ENCODE measurements at regions not wholly inside any gene's neighbourhood (a gene's known extent, or its start where the extent isn't known, plus 50 kb on each side); places are given as distances from the start of the nearest gene placed in this dataset.

DNA sequence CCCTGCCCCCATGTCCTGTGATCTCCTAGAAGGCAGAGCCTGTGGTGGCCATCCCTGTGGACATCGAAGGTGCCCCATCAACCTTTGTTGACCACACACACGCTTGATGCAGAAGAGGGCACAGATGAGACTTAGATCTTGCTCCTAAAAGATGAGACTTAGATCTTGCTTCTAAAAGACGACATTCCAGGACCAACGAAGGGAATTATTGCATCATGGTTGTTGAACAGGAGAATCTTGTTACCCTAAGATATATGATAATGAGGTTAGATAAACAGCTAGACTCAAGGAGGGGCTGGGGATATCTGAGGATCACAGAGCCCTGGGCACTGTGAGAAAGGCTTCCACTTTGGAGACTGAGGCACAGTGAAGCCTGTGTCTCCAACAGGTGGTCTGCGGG lies 91.1 kb upstream of the WSCD2 start:
- DNase-seq (ENCODE audit: low read depth in 3 of 3), result no peak

DNA sequence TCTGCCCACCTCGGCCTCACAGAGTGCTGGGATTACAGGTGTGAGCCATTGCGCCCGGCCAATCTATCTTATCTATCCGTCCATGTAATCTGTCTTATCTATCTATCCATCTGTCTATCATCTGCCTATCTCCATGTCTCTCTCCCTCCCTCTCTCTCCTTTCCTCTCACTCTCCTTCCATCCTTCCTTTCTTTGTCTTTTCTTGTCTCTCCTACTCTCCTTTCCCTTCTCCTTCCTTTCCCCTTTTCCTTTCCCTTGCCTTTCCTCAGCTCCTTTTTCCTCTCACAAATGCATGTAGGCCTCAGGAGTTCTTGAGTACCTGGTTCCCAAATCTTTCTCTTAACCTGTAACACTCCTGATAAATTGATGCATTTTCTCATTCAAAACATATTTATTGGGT lies 89.3 kb upstream of the WSCD2 start:
- no peak for DNase-seq (ENCODE audit: low read depth in 3 of 3)

DNA sequence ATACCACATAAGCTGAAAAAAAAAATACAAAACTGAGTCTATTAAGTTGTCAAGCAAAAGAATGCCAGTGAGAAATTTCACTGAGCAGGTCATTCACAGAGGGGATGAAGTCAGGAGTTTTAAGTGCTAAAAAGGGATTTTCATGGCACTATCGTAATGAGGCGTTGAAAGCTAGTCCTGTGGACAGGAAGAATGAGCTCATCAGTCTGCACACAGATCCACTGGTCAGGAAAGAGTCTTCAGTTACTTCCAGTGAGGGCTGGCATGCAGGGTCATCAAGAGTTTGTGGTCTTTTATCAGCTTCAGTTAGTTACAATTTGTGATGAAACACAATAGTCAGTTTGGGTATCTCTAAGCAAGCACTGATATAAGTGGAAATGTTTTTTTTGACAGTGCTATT lies 88.1 kb upstream of the WSCD2 start:
- no peak for DNase-seq (ENCODE audit: low read depth in 3 of 3)

DNA sequence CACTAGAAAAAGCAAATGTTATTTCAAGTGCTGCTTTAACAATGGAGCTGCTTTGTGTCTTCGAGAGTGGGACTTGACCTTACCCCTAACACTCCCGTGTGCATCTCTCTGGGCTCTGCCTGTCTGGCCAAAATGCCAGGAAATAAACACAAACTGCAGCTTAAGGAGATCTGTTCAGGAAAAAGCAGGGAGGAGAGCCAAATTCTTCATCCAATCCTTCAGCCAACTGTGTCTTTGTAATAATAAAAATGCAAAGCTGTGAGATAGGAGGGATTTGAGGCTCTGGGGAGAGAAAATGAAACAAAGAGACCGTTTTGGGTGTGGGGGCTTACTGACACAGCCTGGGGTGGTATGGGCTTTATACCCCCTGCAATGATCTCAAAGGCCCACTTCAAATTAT lies 85.8 kb upstream of the WSCD2 start:
- no peak for DNase-seq (ENCODE audit: low read depth in 3 of 3)

DNA sequence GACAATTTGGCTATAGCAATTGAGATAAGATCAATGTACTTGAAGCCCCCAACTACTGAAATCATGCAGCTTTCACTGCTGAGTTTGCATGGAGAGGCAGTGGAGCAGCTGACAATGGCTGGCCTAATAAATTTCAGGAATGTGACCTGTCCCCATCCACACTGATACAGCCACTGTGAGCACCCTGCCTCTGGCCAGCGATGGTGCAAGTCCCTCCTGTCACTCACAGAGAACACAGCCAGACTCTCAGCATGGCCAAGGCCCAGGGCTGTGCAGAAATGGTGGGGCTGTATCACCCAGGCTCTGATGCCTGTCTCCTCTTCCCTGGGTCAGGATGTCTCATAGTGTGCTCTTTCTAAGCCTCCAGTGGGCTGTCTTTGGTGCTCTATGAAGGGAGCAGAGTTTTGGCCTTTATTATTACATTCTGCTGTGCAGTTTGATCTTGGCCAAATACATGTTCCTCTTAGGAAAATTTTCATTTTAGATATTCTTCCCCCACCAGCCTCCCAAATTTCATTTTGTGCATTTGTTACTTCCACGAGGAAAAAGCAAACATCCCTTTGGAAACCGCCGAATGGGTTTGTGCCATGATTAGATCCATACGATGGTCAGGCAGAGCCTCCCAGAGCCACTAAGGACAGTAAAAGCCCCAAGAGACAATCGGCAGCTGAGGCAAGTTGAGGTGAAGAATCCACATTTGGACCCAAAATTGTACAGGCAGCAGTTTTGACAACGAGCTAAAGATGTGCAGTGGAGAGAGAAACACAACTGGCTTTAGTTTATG lies 85.1 kb upstream of the WSCD2 start:
- no peak for DNase-seq (ENCODE audit: low read depth in 3 of 3)

DNA sequence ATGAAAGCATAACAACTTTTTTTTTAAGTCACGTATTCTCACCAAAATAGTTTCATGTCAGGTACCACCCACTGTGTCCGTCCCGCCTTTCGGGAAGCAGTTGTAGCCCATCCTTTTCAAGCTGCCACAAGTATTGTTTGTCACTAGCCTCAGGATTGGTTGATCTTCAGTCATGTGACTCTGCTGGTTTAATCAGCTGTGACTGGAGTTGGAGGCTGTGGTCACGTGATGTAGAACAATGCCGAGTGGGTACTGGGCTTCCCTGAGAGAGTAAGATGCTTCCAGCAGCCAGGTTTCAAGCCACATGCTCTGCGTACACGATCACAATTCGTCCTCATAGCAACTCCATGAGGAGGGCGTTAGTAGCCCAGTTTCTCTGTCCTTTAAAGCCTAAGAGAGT lies 83.0 kb upstream of the WSCD2 start:
- no peak for DNase-seq (ENCODE audit: low read depth in 3 of 3)

DNA sequence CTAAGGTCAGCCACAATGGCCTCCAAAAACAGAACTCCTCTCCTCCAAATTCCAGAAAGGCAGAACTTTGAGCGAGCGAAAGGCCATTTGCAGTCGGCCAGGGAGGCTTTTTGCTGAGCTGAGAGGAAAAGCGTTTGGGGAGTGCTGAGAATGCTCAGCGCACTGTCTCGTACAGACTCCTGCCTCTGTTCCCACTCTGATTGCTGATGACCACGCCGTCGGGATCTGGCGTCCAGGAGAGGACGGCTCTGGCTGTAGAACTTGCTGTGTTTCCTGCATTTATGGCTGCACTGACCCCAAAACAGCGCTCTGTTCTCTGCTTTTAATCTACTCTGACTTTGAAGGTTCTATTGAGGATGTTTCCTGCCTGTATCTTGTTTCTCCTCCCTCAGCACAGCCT lies 82.4 kb upstream of the WSCD2 start:
- DNase-seq (ENCODE audit: low read depth in 3 of 3), result no peak

DNA sequence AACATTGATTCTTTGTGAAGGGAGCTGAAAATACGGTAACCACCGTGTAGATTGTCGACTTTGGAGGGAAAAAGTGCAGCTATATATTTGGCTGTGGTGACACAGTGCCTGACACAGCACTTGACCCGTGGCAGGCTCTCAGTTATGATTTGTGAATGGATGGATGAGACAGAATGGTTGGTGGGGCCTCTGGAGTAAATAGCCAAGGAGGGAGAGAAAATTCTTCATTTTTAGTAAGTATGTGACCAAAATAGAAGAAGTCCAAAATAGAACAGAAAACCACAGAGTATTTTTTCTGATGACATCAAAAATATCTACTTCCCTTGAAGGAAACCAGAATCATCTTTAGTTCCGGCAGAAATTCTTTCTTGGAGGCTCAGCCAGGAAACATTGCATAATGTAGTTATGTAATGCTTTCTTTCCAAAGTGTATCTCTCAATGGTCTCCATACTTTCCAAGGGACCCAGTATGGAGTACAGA lies 82.0 kb upstream of the WSCD2 start:
- DNase-seq (ENCODE audit: low read depth in 3 of 3), result no peak

DNA sequence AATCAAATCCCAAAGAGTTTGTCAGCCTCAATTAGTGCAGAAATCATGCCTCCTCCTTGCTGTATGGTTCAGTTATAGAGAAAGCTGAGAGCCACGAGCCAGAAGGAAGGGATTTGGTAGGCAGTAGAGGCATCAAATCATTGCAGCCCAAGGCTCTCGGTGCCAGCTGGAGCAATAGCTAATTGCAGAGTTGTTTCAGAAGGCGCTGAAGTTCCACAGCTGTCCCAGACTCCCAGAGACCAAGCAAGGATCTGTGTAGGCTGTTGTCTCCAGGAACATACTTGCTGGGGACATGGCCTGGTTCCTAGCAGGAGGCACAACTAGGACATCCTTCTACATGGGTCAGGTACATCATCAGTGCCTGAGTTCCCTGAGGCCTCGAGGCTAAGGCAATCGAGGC lies 80.4 kb upstream of the WSCD2 start:
- DNase-seq (ENCODE audit: low read depth in 3 of 3), result no peak

DNA sequence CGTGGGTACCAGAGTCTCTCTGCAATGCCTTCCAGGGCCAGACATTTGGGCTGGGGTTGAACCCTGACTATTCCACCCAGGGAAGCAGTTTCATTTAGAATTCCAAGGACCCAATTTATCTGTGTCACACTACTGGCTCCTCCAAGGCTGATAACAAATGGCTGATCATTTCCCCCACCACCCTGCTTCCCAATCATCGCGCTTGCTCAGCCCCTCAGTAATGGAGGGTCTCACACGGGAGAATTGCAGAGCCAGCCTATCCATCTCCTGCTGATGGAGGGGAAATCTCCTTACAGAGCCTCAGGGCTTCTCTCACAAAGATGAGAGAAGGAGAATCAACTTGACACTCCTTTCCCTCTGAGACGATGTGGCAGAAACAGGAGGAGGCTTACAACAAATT lies 78.4 kb upstream of the WSCD2 start:
- DNase-seq (ENCODE audit: low read depth in 3 of 3), result no peak

DNA sequence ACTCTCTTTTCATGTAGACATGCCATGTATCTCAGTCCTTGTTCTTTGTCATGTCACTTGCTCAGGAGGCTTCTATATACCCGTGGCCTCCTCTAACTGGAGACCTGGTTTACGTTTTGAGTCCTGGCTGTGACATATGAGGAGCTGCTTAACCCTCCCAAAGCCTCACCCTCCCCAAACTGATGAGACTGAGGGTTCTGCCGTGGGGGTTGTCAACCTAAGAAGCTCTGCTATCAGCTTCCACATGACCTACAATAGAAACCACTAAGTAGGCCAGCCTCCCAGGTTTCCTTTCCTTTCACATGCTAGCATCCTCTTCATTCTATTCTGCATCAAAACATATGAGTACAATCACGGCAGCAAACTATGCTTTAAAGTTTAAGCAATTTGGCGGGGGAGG lies 76.8 kb upstream of the WSCD2 start:
- no peak for DNase-seq (ENCODE audit: low read depth in 3 of 3)

DNA sequence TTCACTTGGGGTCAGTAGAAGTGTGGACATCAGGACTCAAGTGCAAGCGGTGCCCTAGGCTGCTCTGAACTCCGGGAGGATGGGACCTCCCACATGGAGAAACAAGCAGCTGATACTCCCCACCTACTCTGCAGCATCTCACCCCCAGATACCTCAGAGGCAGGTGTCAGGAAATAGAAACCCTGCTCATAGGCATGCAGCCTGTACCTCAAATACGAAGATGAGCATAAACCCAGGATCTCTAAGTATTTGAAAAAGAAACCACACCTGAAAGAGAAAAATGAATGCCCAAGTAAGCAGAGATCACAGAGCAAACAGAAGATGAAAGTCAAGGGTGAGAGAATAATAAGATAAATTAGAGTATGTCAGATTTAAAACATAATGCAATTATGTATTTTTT lies 75.6 kb upstream of the WSCD2 start:
- no peak for DNase-seq (ENCODE audit: low read depth in 3 of 3)

DNA sequence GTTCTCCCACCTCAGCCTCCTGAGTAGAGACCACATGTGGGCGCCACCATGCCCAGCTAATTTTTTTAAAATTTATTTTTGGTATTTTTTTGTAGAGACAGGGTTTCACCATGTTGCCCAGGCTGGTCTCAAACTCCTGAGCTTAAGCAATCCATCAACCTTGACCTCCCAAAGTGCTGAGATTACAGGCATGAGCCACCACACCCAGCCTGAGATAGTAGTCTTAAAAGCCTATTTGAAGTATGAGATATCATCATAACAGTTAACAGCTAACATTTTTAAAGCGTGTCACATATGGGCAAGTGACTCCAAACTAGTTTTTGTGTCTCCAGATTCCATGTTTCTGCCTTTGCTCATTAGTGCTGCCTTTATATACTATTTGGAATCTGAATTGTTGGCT lies 74.6 kb upstream of the WSCD2 start:
- no peak for DNase-seq (ENCODE audit: low read depth in 3 of 3)

DNA sequence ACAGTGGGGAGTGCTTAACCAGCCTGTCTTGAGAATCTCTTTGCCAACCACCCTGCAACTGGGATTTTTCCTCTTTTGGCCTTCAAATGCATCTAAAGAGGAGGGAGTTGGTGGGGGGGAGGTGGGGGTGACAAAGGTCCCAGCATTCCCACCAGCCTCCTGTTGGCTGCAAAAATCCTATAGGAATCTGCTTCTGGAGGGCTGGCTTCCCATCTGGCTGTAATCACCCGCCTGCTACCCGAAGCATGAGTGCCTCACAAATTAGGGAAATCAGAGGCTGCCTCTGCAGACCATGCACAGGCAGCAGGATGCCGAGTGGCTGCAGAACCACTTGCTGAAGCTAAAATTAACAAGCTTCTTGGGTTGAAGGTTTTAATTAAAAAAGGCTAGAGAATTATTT lies 73.9 kb upstream of the WSCD2 start:
- DNase-seq (ENCODE audit: low read depth in 3 of 3), result no peak

DNA sequence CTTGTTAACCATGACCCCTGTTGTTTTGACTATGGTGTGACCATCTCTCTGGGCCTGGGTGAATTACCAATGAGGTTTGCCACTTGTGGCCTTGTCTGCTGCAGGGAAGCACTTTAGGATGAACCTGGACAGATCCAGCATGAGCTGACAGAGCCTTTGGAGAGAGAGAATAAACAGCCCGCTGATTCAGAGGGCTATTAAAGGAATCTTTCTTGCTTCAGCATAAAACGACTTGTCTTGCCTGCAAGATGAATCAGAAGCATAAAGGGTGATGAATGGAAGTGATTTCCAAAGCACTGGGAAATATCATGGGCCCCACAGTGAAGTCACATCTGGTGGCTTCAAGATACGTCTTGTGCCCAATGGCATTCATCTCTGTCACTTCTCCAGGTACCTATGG lies 69.0 kb upstream of the WSCD2 start:
- no peak for DNase-seq (ENCODE audit: low read depth in 3 of 3)

DNA sequence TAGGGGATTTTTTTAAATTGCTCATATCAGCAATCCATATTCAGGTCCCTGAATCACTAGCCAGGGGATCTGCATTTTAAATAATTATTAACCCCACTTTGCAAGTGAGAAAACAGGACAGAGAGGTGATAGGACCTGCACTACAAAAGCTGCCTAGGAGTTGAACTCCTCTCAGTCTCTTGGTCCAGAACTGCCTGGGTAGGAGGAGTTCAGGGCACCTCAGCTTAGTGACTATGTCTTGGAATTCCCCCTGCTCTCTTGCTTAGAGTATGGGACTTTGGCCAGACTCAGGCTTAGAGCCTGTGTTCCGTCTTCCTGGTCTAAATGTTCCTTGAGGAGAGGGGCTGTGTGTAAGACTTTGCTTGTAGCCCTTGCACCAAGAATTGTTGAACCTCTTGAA lies 68.2 kb upstream of the WSCD2 start:
- no peak for DNase-seq (ENCODE audit: low read depth in 3 of 3)

DNA sequence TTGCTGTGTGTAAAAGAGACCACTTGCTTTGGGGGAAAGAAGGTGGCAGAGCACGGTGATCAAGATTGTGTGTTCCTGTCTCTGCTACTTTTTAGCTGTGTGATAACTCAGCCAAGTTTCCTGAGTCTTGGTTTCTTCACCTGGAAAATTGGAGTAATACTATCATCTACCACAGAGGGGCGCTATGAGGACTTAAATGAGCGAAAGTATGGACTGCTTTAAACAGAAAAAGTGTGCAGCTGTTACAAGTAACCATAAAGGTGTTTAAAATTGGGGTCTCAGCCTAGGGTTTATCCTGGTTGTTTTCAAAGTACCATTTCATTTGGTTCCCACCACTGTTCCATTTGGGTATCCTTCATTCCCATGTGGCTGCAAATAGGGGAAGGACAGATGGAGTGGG lies 65.9 kb upstream of the WSCD2 start:
- DNase-seq (ENCODE audit: low read depth in 3 of 3), result no peak

DNA sequence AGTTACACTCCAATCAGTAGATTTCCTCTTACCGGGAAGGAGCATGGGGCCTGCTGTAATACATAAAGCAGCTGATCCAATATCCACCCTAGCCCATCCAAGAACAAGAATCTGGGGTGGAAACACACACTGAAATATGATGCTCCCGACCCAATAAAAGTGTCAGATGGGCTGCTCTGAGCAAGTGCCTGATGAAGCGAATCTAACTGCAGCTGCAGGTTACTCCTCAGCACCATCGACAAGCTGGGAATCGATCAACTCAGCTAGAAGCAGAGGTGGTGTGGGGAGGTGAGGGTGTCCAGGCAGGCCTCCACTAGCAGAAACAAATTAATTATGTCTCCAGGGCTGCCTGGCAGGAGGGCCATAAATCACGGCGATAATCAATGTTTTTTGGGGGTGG lies 64.0 kb upstream of the WSCD2 start:
- no peak for DNase-seq (ENCODE audit: low read depth in 3 of 3)

DNA sequence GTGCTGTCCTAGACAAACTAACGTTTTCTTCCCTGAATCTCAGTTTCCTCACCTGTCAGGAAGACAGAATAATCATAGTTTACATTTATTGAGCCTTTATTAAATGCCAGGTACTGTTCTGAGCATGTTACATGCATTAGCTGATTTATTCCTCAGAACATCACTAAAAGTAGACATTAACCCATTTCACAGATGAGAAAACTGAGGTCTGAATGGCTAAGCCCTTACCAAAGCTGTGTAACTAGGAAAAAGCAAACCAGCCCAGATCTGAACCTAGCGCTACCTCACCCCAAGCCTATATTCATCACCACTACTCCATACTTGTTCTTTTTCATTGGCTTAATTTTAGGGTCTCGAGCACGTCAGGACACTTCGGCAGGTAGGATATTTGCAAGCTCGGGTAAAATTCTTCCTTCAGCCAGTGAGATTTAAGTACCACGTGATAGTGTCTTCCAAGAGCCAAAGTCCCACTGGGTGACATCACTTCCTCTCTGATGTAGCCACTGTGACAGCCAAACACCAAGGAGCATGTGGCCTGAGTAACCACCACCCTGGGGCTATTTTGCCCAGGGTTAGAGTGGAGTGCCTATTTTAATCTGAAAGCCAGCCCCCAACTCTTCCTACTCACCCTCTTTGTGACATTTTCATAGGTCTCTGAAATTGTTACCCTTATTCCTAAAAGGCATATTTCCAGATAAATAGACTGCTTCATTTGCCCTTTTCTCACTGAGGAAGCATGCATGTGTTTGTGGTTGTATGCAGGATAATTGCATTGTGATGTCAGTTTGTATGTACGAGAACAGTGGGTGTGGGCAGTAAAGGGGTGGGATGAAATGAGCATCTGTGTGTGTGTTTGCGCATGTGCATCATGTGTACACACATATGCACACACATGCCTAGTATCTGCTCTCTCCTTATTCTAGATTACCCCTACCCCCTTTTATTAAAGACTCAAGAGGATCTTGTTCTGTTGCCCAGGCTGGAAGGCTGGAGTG lies 62.2 kb upstream of the WSCD2 start:
- no peak for DNase-seq (ENCODE audit: low read depth in 3 of 3)

DNA sequence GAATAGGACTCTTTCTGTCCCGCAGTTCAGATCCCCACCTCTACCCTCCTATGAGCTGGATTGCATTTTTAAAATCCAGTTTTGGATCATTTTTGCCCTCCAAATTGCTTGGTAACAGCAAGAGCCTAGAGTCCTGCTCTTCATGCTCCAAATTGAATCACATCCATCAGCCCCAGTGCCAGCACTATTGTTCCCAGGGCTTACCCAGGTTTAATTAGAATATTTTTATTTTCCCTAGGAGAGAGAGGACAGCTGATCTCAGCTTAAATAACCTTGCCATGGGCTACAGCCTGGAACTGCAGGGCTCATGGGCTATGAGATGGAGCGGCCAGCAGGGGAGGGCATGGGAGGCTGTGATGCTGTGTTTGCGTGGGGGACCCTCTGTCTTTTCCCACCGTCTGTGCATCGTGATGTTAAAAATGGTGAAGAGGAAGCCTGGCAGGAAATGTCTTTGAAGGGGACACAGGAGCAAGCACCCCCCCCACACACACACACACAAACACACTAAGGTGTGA lies 59.4 kb upstream of the WSCD2 start:
- DNase-seq (ENCODE audit: low read depth in 3 of 3), result no peak

DNA sequence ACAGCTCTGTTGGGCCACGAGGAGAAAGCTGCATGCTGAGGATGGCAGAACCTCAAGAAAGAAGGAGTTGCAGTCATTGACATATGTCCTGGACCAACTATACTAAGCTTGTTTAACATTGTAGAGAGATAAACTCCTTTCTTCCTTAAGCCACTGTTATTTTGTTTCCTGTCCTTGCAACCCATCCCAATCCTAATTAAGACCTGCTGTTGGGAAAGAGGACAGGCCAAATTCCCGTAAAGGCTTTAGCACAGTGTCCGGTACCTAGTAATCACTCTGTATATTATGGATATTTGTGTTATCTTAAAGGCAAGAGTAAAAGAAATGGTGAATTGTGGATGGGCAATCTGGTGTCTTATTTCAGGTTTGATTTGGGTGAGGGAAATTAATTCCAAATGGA lies 53.5 kb upstream of the WSCD2 start:
- no peak for DNase-seq (ENCODE audit: low read depth in 3 of 3)

DNA sequence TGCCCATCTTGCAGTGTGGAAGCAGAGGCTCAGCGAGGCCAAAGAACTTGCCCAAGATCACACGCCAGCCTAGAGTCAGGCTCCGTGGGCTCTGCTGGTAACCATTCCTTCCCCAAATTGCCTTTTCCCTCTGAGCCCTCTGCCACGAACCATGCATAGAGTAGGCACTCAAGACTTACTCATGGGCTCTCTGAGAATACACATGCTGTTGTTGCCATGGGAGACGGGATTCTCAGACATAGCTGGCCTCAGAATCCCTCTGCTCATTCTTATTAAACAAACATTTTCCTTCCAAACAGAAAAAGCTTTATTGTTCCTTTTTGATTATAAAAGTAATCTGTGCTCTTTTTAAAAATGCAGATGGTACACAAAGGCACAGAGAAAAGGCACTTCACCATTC lies 52.5 kb upstream of the WSCD2 start:
- DNase-seq (ENCODE audit: low read depth in 3 of 3), result no peak

DNA sequence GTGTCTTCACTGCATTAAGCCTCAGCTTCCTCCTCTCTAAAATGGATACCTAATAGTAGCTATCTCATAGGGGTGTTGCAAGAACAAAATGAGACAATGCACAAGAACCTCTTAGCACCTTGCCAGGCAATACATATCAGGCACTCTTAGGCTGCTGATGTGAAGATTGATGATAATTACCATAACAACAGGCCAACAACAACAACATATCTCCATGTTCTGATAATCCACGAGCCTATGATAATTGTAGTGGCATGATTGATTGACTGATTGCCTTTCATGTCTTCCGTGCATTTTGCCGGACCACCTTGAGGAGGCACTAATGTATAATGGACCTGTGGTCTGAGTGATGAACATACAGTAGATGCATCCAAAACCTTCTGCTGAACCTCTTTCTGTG lies 50.7 kb upstream of the WSCD2 start:
- no peak for DNase-seq (ENCODE audit: low read depth in 3 of 3)

Data from stimulated activated CD4-positive, alpha-beta T cell treated with anti-CD3 and anti-CD28 coated beads, TNF-alpha, amount 100 ng/mL, for 4 hours (primary cell).